Activated CD4-positive, alpha-beta T cell treated with anti-CD3 and anti-CD28 coated beads, Interleukin-2, amount 50 U/mL, for 16 hours (primary cell): ENCODE measurements at regions not wholly inside any gene's neighbourhood (a gene's known extent, or its start where the extent isn't known, plus 50 kb on each side); places are given as distances from the start of the nearest gene placed in this dataset.
"Not testable (repeated sequence)": the region's sequence is repeated elsewhere in the genome, so short reads cannot be mapped to it uniquely, and the experiment has no call there.

Experiments
- DNase-seq: peaks from one replicate; pipeline ENCODE4 v3.0.0-alpha.2; 2020

- DNase-seq: no peak
Measured at GRCh38 chr6:119461187-119461586, 111.6 kb upstream of the MAN1A1 start.

GRCh38 chr6:119459207-119459974, 109.8 kb upstream of the MAN1A1 start:
- no peak for DNase-seq

DNA sequence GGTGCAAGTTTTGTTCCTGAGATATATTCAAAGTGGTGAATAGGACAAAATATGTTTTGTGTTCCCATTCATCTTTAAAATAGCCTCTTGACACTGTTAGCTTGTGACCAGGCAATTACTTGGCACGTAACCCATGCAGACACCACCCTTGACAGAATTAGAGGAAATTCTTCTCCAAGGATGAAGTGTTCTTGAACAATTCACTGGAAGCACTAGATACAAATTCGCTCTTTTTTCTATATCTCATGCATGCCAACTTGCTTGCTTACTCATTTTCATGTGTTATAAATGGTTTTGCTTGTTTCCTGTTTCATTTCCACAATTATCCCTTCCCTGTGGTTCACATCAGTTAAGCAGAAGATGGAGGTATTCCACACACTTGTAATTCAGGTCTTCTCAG, 105.2 kb upstream of the MAN1A1 start:
- DNase-seq: no peak

DNA sequence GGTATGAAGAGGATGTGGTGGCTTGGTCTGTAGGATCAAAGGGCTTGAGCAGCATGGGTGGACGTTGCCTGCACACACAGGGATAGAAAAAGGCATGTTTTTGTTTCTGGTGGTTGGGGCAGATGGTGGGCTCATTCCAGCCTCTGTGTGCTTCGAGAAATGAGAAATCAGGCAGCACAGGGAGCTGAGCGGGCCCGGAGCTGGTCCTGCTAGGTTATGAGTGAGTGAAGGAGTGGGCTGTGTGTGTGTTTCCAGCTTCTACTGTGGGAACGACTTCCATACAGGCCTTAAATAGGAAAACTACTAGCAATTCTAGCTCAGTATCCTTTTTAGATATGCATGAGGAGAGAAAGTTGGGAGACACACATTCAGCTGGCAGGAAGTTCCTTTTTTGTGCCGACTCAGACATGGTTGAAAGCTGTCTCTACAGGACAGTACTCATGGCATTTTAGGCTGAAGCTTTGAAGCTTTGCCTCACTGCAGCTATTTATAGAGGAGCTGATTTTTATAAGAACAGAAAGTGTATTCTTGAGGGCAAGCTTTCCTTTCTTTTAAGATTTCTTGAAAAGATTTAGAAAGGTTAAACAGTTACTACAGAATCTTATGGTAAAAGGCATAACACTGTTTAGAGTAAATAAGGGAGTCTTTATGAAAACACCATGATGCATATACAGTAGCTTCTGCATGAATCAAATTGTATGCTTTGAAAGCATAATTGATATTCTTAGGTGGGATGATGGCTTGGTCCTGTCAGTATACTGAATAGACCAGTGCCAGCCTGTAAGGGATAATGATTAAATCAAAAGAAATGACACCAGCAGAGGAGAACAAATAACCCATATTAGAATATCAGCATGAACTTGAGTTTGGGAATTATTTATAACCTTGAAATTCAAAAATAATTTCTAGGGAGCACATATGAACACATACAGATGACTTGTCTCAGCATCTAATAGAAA, 104.0 kb upstream of the MAN1A1 start:
- no peak for DNase-seq

DNA sequence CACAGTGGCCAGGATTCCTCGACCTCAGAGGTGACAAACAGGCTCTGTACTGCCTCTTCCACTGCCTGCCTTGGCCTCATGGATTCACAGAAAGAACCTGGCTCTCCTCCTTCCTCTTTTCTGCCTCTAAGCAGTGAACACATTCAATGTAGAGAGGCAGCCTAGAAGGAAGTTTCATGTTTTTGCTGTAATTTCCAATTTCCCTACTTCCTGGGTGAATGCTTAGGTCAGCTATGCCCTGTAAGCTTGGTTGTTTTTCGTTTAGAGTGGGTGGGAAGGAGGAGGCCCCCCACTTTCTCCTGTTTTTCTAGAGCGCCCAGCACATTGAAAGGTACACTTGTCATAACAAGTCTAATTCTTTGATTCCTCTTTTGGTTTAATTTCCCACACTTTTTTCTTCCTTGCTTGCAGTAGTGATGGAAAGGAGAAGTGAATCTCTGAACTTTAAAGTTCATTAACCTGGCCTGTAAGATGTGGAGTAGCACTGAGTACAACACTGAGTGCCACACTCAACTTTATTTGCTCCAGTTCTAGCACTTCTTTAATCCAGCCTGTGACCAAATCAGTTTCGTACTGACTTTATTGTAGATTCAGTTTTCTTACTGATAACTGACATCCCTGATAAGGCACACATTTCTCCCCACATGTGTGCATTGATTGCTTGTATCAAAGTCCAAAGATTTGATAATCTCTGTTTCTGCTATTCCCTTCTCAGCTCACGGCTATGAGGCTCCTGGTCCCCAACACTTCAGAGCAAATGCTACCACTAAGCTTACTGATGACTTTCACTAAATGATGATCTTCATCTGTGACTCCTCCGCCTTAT, 100.0 kb upstream of the MAN1A1 start:
- DNase-seq: no peak

DNA sequence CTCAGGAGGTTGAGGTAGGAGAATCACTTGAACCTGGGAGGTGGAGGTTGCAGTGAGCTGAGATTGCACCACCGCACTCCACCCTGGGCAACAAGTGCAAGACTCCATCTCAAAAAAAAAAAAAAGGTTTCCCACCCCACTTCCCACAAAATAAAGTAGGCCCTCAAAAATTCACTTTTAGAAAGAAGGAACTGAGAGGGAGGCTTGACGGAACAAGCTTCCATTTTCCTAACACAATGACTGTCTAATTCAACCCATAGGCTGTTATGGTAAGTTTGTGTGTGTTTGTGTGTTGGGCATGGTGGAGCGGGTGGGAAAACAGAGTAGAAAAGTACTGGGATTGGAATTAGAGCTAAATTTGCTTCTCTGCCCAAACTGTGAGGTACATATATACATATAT, 98.4 kb upstream of the MAN1A1 start:
- DNase-seq: no peak

GRCh38 chr6:119446609-119447008, 97.0 kb upstream of the MAN1A1 start:
- DNase-seq: no peak

DNA sequence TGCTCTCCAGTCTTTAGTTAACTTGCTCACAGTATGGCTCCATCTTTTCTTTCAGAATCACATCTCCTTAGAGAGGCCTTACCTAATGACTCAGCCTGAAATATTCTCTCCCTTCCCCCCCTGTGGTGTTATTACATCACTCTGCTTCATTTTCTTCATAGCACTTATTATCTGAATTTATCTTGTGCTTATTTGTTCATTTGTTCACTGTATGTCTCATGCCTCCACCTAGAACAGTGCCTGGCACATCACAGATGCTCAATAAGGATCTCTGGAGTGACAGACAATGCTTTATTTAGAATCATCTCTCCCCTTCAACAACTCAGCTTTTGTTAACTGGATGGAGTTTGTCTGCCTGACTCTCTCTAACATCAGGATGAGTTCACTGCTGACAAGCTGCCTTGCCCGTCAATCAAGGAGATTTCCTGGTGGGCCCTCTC, 96.6 kb upstream of the MAN1A1 start:
- peak; percentile 59 for DNase-seq

- no peak for DNase-seq
Measured at GRCh38 chr6:119445666-119446065, 96.1 kb upstream of the MAN1A1 start.

GRCh38 chr6:119444642-119445557, 95.3 kb upstream of the MAN1A1 start:
- no peak for DNase-seq

DNA sequence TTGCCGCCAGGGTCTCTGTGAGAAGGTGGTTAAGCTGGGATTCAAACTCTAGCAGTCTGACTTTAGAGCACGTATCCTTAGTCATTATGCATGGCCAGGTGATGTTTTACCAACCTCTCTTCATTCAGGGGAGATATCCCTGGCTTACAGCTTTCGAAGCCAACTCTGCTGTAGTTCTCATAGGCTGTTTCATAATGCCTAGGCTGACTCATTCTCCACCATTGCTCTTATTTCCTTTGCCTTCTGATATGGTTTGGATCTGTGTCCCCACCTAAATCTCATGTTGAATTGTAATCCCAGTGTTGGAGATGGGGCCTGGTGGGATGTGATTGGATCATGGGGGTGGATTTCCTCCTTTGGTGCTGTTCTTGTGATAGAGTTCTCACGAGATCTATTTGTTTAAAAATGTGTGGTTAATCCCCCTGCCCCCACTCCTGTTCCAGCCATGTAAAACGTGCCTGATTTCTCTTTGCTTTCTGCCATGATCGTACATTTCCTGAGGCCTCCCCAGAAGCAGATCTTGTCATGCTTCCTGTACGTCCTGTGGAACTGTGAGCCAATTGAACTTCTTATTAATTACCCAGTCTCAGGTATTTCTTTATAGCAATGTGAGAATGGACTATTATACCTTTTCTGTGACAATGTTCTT, 94.6 kb upstream of the MAN1A1 start:
- no peak for DNase-seq

- peak; percentile 17 for DNase-seq
Measured at GRCh38 chr6:119442776-119443184, 93.2 kb upstream of the MAN1A1 start.

DNA sequence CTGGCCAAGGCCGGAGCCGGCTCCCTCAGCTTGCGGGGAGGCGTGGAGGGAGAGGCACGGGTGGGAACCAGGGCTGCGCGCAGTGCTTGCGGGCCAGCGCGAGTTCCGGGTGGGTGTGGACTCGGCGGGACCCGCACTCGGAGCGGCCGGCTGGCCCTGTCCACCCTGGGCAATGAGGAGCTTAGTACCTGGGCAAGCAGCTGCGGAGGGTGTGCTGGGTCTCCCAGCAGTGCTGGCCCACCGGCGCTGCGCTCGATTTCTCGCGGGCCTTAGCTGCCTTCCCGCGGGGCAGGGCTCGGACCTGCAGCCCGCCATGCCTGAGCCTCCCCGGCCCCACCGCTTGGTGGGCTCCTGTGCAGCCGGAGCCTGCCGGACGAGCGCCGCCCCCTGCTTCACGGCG, 91.4 kb upstream of the MAN1A1 start:
- DNase-seq: no peak

DNA sequence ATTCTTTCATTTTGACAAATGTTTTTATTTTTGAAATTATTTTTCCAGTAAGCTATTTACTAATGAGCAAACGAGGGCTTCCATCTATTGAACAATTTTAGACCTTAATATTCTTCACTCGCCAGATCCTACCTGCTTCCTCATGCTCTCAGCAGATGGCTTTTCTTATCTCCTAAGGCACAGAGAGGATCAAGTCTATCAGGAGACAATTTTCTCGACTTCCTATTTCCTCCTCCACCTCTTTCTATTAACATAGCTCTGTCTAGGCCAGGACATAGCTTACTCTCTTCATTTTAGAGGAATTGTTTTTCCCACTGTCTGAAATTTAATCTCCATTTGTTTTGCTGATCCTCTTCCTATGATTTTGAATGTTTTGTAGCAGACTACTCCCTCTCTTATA, 87.0 kb upstream of the MAN1A1 start:
- no peak for DNase-seq

DNA sequence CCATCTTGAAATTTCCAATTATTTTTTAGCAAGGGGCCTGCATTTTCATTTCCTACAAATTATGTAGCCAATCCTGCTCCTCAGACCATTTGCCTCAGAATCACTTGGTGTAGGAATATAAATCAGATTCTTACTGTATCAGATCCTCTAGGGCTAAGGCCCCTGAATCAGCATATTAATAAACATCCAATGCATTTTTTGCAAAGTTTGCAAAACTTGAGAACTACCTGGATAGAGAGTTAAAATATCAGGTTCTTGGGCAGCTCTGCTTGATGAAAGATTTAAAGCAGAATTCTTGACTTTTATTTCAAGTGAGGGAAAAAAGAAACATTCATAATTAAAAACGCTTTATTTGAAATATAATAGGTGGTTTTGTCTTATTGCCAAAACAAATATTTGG, 82.2 kb upstream of the MAN1A1 start:
- no peak for DNase-seq

GRCh38 chr6:119430805-119431204, 81.2 kb upstream of the MAN1A1 start:
- no peak for DNase-seq

DNA sequence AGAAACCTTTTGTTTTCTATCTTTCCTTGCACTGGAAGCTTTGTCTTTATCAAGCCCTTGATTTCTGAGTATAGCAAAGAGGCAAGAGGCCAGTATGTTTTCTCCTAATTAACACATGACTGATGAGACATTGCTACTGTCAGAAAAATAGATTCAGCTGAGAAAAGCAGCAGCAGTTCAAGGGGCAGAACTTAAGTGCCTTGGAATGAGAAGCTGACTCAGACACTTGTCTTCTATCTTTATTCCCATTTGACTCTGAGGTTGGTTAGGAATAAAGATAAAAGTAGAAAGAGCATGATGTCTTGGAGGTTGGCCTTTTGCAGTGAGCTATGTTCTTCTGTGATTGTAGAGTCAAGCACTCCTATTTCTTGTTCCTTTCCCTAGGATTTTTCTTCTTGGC, 79.1 kb upstream of the MAN1A1 start:
- no peak for DNase-seq

- no peak for DNase-seq
Measured at GRCh38 chr6:119426619-119427018, 77.1 kb upstream of the MAN1A1 start.

- DNase-seq: no peak
Measured at GRCh38 chr6:119423996-119424395, 74.4 kb upstream of the MAN1A1 start.

GRCh38 chr6:119418084-119418483, 68.5 kb upstream of the MAN1A1 start:
- DNase-seq: not testable (repeated sequence)

DNA sequence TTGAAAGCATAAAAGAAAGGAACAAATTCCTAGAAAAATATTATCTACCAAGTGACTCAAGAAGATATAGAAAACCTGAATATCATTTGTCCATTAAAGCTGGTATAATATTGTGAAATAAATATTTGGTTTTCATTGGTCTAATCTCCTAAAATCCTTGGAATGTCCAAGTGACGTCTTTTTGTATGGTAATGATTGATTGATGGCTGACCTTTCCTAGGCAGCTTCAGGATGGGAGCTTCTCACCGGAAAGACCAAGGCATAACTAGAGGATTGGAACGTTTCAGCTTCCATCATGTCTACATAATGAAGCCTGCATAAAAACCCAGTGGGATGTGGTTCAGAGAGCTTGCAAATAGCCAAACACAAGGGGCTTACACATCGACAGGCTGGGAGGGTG, 57.6 kb upstream of the MAN1A1 start:
- DNase-seq: no peak
